Fibroblast of villous mesenchyme (primary cell): ENCODE measurements at regions not wholly inside any gene's neighbourhood (a gene's known extent, or its start where the extent isn't known, plus 50 kb on each side); places are given as distances from the start of the nearest gene placed in this dataset.

Source experiments
- DNase-seq: peaks from one replicate; pipeline ENCODE4 v3.0.0-alpha.2; 2010; ENCODE audit warnings: low read depth
- H3K4me3 ChIP-seq: 2 replicates; pipeline ENCODE4 v1.5.1; 2011; ENCODE audit warnings: low read depth, mild to moderate bottlenecking, low read length
- TF ChIP-seq, protein P1 (sequence below): IDR thresholded peaks from 2 replicates; pipeline ENCODE4 v1.5.1; 2012; ENCODE audit warnings: low read depth, mild to moderate bottlenecking, low read length; ENCODE audit not compliant: insufficient read depth

DNA sequence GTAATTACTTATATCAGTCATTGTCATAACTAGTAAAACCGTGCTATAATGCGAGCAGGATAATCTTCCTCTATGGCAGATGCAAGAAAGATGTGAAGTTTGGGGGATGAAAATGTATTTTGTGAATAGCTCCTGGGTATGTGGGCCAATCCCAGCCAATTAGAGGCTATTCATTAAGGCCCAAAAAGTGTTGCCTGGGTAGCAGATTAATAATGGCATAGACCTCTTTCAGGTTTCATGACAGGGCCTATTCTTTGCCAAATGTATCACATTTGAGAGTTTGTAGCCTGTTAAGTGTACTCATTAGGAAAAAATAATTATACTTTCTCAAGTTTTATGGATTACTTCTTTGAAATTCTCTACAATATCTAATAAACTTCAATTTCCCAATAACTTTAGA, 199.2 kb upstream of the POU3F2 start:
- no peak for DNase-seq
- TF ChIP-seq, protein P1, sequence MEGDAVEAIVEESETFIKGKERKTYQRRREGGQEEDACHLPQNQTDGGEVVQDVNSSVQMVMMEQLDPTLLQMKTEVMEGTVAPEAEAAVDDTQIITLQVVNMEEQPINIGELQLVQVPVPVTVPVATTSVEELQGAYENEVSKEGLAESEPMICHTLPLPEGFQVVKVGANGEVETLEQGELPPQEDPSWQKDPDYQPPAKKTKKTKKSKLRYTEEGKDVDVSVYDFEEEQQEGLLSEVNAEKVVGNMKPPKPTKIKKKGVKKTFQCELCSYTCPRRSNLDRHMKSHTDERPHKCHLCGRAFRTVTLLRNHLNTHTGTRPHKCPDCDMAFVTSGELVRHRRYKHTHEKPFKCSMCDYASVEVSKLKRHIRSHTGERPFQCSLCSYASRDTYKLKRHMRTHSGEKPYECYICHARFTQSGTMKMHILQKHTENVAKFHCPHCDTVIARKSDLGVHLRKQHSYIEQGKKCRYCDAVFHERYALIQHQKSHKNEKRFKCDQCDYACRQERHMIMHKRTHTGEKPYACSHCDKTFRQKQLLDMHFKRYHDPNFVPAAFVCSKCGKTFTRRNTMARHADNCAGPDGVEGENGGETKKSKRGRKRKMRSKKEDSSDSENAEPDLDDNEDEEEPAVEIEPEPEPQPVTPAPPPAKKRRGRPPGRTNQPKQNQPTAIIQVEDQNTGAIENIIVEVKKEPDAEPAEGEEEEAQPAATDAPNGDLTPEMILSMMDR = no peak
- H3K4me3 ChIP-seq = no peak overlapping the region

DNA sequence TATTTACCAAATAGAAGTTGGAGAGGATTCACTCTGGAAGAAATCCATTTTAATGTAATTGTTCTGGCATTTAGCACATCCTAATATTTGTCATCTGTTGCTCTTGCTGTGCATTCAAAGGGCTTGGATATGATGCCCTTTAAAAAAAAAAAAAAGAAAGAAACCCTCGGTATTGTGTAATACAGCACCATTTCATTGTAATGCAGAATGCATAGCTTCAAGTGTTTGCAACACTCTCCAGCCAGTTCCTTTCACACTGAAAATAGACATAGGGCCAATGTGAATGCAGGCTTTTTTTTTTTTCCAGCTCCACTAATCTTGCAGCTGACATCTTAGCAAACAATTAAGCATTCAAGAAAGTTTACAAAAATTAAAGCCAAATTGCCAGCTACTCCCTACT, 197.4 kb upstream of the POU3F2 start:
- TF ChIP-seq, protein P1 = no peak
- no peak overlapping the region for H3K4me3 ChIP-seq
- no peak for DNase-seq

DNA sequence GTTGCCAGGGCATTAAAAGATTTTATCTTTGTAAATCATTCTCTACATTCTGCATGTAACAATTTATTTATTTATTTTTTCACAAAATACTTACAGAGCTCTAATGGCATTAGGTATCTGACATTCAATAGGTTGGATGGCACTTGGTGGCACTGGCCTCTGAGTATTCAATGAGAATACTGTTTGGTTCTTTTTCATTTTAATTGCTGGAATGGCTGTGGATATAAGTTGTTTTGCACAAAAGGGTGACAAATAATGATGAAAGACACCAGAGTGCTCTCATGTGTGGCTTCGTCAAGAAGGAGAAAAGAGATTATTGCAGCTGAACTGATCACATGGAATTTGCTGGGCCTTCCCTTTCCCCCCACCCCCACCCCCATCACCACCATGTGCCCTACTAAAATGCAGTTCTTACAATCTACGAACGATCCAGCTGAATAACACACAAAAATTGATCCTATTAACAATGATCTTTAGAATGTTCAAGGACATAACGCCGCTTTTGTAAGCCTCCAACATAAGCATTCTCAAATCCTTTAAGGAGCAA, 195.2 kb upstream of the POU3F2 start:
- H3K4me3 ChIP-seq = no peak overlapping the region
- TF ChIP-seq, protein P1 = no peak

DNA sequence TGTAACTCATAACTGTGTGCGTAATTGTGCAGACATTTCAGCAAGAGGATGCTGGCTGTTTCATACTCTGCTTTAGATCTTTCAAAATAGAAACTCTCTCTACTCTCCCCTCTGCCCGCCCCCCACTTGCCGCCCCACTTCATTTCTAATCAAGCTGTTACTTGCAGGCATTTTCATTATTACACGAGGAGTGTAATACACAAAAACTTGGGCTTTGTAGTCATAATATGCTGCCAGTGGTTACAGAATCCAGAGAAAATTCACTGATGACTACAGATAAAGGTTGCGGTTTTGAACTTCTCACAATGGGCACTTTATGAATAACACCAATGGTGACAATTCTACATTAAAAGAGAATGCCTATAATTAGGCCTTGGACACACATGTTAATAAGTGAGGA, 194.0 kb upstream of the POU3F2 start:
- H3K4me3 ChIP-seq = no peak overlapping the region
- no peak for DNase-seq
- TF ChIP-seq, protein P1 = no peak

More for the DNA sequence above, 195.2 kb upstream of the POU3F2 start:
- DNase-seq = no peak

DNA sequence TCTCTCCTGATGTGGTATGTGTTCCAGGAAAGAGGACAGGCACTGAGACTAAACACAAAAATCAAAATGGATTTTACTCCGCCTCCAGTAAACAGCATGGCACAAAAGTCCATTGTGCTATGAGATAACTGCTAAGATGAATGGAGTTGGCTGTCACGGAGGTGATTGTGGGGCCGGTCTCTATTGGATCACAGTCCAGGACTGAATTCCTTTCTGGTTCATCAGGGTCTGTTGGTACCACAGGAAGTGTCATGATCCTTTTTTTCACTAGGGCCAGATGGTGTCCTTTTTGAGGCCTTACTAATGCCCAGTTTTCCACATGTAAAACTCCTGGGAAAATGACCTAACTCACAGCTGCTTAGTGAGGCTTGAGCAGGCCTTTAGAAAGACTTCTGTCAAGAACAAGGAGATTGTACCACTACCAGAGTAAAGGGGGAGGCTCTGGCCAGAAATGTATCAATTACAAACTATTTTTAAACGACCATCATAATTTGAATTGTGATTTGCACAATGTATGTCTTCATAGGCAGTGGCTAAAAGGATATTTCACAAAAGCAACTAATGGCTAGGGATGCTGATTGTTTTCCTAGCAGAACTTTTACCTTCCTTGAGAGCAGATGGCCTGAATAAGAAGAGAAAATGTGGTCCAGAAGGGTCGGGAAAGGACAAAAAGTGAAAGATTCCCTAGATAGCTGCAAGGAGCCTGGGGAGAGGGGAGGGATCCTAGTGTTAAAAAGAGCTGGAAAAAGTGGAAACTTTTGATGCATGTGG, 192.2 kb upstream of the POU3F2 start:
- DNase-seq = no peak
- no peak overlapping the region for H3K4me3 ChIP-seq
- TF ChIP-seq, protein P1 = no peak

DNA sequence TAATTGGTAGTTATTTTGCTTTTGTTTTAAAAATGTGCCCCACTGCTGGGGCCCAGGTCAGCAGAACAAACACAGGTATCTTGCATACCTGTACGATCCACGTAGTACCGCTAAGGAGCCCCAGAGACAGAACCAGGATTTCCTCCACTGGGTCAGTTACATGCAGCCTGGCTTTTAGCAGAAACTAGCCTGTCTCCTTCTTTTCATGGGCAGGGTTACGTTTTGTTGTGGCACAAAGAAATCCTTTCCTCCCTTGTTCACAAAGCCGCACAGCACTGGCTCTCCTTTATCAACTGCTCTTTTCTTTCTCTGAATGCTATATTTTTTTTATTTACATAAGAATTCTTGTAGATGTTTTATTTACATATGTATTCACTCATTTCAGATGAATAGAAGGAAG, 190.3 kb upstream of the POU3F2 start:
- TF ChIP-seq, protein P1 = no peak
- DNase-seq = no peak

More for the DNA sequence above, 190.3 kb upstream of the POU3F2 start:
- no peak overlapping the region for H3K4me3 ChIP-seq
